PC-9 (cell line): ENCODE measurements at regions not wholly inside any gene's neighbourhood (a gene's known extent, or its start where the extent isn't known, plus 50 kb on each side); places are given as distances from the start of the nearest gene placed in this dataset.

Source experiments
- BruUV-seq: library from RNA; stranded (reverse); fragments of 400-500 nt; replicated peaks from 2 replicates; lab custom pipeline; 2021; lab: Mats Ljungman, UMichigan
- CTCF ChIA-PET: fragments of 300-600 bp; sonication (Branson Sonifier 250); formaldehyde crosslinking; loops from one replicate; lab custom pipeline; 2022; ENCODE audit warnings: antibody characterized with exemption; lab: Charles Lee
- POLR2A ChIA-PET: fragments of 300-600 bp; sonication (Branson Sonifier 250); formaldehyde crosslinking; loops from one replicate; lab custom pipeline; 2022; ENCODE audit warnings: antibody characterized with exemption; ENCODE audit not compliant: unreplicated experiment; lab: Charles Lee
- DNase-seq, 2 experiments: peaks; one replicate each; pipeline versions ENCODE4 v3.0.0 to v3.0.0-alpha.2; 2015 to 2022; ENCODE audit warnings: mixed read lengths in 1 of 2
- H2AFZ ChIP-seq: fragments of 200-600 bp; sonication (generic); 2 replicates; pipeline ENCODE4 v1.8.1; 2017; ENCODE audit warnings: antibody characterized with exemption
- H3F3A ChIP-seq: fragments of 200-600 bp; sonication (generic); 2 replicates; pipeline ENCODE4 v1.8.1; 2017; ENCODE audit warnings: antibody characterized with exemption, mild to moderate bottlenecking, low read depth; ENCODE audit not compliant: insufficient read depth
- H3K27ac ChIP-seq: fragments of 200-600 bp; sonication (generic); 2 replicates; pipeline ENCODE4 v1.6.1; 2016; ENCODE audit warnings: mixed run types
- H3K27me3 ChIP-seq: fragments of 200-600 bp; sonication (generic); 2 replicates; pipeline ENCODE4 v1.6.1; 2016; ENCODE audit warnings: low read depth, mixed run types; ENCODE audit not compliant: insufficient read depth
- H3K36me3 ChIP-seq: fragments of 200-600 bp; sonication (generic); 2 replicates; pipeline ENCODE4 v1.6.1; 2016; ENCODE audit warnings: low read depth, mixed run types
- H3K4me1 ChIP-seq: fragments of 200-600 bp; sonication (generic); replicated peaks from 2 replicates; pipeline ENCODE4 v1.6.1; 2016; ENCODE audit warnings: mixed run types; ENCODE audit not compliant: insufficient read depth
- H3K4me2 ChIP-seq: fragments of 200-600 bp; sonication (generic); 2 replicates; pipeline ENCODE4 v1.6.1; 2017; ENCODE audit warnings: mixed run types
- H3K4me3 ChIP-seq: fragments of 200-600 bp; sonication (generic); 2 replicates; pipeline ENCODE4 v1.6.1; 2016; ENCODE audit warnings: mixed run types
- H3K79me2 ChIP-seq: fragments of 200-600 bp; sonication (generic); 2 replicates; pipeline ENCODE4 v1.6.1; 2017; ENCODE audit warnings: low read depth, mixed run types
- H3K9me2 ChIP-seq: fragments of 200-600 bp; sonication (generic); 2 replicates; pipeline ENCODE4 v1.8.1; 2017; ENCODE audit warnings: mild to moderate bottlenecking; ENCODE audit not compliant: insufficient read depth
- H3K9me3 ChIP-seq: fragments of 200-600 bp; sonication (generic); 2 replicates; pipeline ENCODE4 v1.8.1; 2016; ENCODE audit warnings: low read depth; ENCODE audit not compliant: insufficient read depth
- H4K20me1 ChIP-seq: fragments of 200-600 bp; sonication (generic); 2 replicates; pipeline ENCODE4 v1.8.1; 2017; ENCODE audit not compliant: insufficient read depth
- EZH2 ChIP-seq: fragments of 200-600 bp; sonication (generic); IDR thresholded peaks from 2 replicates; pipeline ENCODE4 v1.8.0; 2017; ENCODE audit warnings: antibody characterized with exemption, low read depth
- intact Hi-C: fragments of 100-400 bp; cut with micrococcal nuclease; formaldehyde crosslinking; loops from one replicate; pipeline ENCODE4 v1.10.0; 2022; ENCODE audit not compliant: unreplicated experiment
- TF ChIP-seq, protein P1 (sequence below): fragments of 200-600 bp; sonication (generic); conservative IDR thresholded peaks from 2 replicates; pipeline ENCODE4 v1.6.1; 2017; ENCODE audit warnings: mixed run types, antibody characterized with exemption, mild to moderate bottlenecking, moderate library complexity

DNA sequence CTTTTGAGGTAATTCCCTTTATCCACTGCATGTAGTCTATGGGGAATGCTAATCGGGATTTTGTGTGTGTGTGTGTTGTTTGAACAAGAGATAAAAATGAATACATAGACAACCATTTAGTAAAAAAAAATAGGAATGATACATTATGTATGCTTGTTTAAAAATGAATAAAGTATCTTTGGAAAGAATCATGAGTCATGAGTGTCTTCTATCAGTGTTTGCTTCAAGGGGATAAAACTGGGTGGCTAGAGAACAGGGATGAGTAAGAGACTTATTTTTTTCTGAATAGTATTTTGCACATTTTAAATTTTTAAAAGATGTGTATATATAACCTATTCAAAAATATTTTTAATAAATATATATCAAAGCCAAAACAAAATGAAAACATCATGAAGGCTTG is 839.4 kb upstream of the ADGRL4 start:
- no peaks in the 10 kb centered on the region for H4K20me1 ChIP-seq
- TF ChIP-seq, protein P1, sequence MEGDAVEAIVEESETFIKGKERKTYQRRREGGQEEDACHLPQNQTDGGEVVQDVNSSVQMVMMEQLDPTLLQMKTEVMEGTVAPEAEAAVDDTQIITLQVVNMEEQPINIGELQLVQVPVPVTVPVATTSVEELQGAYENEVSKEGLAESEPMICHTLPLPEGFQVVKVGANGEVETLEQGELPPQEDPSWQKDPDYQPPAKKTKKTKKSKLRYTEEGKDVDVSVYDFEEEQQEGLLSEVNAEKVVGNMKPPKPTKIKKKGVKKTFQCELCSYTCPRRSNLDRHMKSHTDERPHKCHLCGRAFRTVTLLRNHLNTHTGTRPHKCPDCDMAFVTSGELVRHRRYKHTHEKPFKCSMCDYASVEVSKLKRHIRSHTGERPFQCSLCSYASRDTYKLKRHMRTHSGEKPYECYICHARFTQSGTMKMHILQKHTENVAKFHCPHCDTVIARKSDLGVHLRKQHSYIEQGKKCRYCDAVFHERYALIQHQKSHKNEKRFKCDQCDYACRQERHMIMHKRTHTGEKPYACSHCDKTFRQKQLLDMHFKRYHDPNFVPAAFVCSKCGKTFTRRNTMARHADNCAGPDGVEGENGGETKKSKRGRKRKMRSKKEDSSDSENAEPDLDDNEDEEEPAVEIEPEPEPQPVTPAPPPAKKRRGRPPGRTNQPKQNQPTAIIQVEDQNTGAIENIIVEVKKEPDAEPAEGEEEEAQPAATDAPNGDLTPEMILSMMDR = no peak
- no peak for TF ChIP-seq EZH2
- H3F3A ChIP-seq = no peaks in the 10 kb centered on the region
- no peaks in the 10 kb centered on the region for H3K9me2 ChIP-seq
- no TSS peak for BruUV-seq
- no peak for DNase-seq
- no peaks in the 10 kb centered on the region for H3K79me2 ChIP-seq
- no peak overlapping the region for H3K4me2 ChIP-seq
- ChIA-PET CTCF (no interaction called here), POLR2A (no interaction called here)
- no peaks in the 10 kb centered on the region for H3K27me3 ChIP-seq
- no peak overlapping the region for H3K27ac ChIP-seq
- no peak overlapping the region for H2AFZ ChIP-seq
- intact Hi-C loops = no loop called here
- H3K4me3 ChIP-seq = no peak overlapping the region
- H3K36me3 ChIP-seq = no peaks in the 10 kb centered on the region
- no peaks in the 10 kb centered on the region for H3K4me1 ChIP-seq
- no peaks in the 10 kb centered on the region for H3K9me3 ChIP-seq

DNA sequence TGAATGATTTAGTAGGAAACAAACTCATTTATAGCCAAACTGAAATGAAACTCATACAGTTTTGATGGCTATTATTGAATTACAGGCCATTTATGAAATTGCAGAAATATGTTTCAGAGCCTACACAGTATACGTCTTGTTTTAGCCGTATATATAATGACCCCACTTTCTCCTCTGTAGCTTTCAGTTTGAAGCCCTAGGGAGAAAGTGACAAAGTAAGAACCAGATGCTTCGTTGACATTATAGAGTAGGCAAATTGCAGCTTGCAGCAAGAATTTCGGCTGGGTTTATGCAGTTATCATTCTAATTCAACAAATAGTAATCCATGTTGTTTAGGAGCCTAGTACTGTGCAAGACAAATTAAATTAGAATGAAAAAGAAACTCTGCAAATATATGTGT is 836.3 kb upstream of the ADGRL4 start:
- no peaks in the 10 kb centered on the region for H3K9me3 ChIP-seq
- no peaks in the 10 kb centered on the region for H3K36me3 ChIP-seq
- CTCF ChIA-PET = no interaction called here
- no peaks in the 10 kb centered on the region for H3K27me3 ChIP-seq
- intact Hi-C loops = no loop called here
- H3F3A ChIP-seq = no peaks in the 10 kb centered on the region
- H2AFZ ChIP-seq = no peak overlapping the region
- TF ChIP-seq, protein P1 = no peak
- TF ChIP-seq EZH2 = no peak
- no peak overlapping the region for H3K27ac ChIP-seq
- H3K4me3 ChIP-seq = no peak overlapping the region
- H3K4me2 ChIP-seq = no peak overlapping the region
- no peak for DNase-seq
- no peaks in the 10 kb centered on the region for H3K79me2 ChIP-seq
- H3K4me1 ChIP-seq = no peaks in the 10 kb centered on the region
- BruUV-seq = no TSS peak
- POLR2A ChIA-PET = interaction anchor here (0.7 kb wide), 1 partner anchor 1046 kb away, joined by 3 read pairs; no protein-coding TSS in a partner anchor
- H4K20me1 ChIP-seq = no peaks in the 10 kb centered on the region
- H3K9me2 ChIP-seq = no peaks in the 10 kb centered on the region; the same call in 1 of the 2 replicates

DNA sequence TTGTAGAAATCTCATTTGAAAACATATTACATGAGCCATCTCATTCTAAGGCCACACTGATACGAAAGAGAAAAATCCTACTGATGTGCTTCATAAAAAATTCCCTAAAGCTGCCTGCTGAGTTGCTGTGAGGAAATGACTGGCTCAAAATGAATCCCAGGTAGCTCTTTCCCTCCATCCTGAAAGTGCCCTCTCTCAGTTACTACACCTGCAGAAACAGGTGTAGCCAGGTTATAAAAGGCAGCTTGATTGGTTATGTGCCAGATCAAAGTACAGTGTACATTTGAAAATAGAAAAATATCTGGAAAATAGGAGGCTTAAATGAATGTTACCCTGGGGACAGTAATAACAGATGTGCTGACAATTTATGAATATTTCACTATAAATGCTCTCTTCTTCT is 833.4 kb upstream of the ADGRL4 start:
- CTCF ChIA-PET = no interaction called here
- BruUV-seq = no TSS peak
- intact Hi-C loops = no loop called here

More for the DNA sequence above, 833.4 kb upstream of the ADGRL4 start:
- H3K9me2 ChIP-seq = peaks cover 3% of the 10 kb centered on the region; the same call in 1 of the 2 replicates
- POLR2A ChIA-PET = no interaction called here
- H3K4me2 ChIP-seq = no peak overlapping the region
- H3K4me3 ChIP-seq = no peak overlapping the region
- no peaks in the 10 kb centered on the region for H3K36me3 ChIP-seq
- no peaks in the 10 kb centered on the region for H3F3A ChIP-seq
- H3K27ac ChIP-seq = no peak overlapping the region
- no peak for DNase-seq
- no peak overlapping the region; the same call in 1 of the 2 replicates for H2AFZ ChIP-seq
- TF ChIP-seq EZH2 = no peak
- TF ChIP-seq, protein P1 = no peak
- no peaks in the 10 kb centered on the region for H4K20me1 ChIP-seq
- no peaks in the 10 kb centered on the region for H3K27me3 ChIP-seq
- no peaks in the 10 kb centered on the region for H3K79me2 ChIP-seq
- no peaks in the 10 kb centered on the region for H3K4me1 ChIP-seq
- no peaks in the 10 kb centered on the region; the same call in 1 of the 2 replicates for H3K9me3 ChIP-seq
